HFF-Myc (cell line): ENCODE measurements at regions not wholly inside any gene's neighbourhood (a gene's known extent, or its start where the extent isn't known, plus 50 kb on each side); places are given as distances from the start of the nearest gene placed in this dataset.

Experiments used
- DNase-seq: peaks from one replicate; pipeline ENCODE4 v3.0.0-alpha.2; 2011; ENCODE audit warnings: low read depth; ENCODE audit errors: extremely low read depth
- H3K4me3 ChIP-seq: replicated peaks from 2 replicates; pipeline ENCODE4 v1.5.1; 2011; ENCODE audit warnings: low read depth, mild to moderate bottlenecking, control low read depth, low read length
- CTCF ChIP-seq: IDR thresholded peaks from 2 replicates; pipeline ENCODE4 v1.5.1; 2012; ENCODE audit warnings: mild to moderate bottlenecking, low read depth, low read length, control low read depth; ENCODE audit errors: missing control alignments

GRCh38 chr7:68364886-68365625 lies 1233.2 kb upstream of the AUTS2 start:
- no peak overlapping the region for H3K4me3 ChIP-seq
- TF ChIP-seq CTCF: no peak
- DNase-seq: no peak

GRCh38 chr7:68371985-68372384 lies 1226.3 kb upstream of the AUTS2 start:
- no peak overlapping the region for H3K4me3 ChIP-seq
- TF ChIP-seq CTCF: no peak
- no peak for DNase-seq

GRCh38 chr7:68376131-68376661 lies 1222.1 kb upstream of the AUTS2 start:
- no peak for DNase-seq
- TF ChIP-seq CTCF: no peak
- no peak overlapping the region for H3K4me3 ChIP-seq

GRCh38 chr7:68381731-68382130 lies 1216.5 kb upstream of the AUTS2 start:
- H3K4me3 ChIP-seq: no peak overlapping the region
- DNase-seq: no peak
- TF ChIP-seq CTCF: no peak

GRCh38 chr7:68384581-68384980 lies 1213.7 kb upstream of the AUTS2 start:
- DNase-seq: no peak
- H3K4me3 ChIP-seq: no peak overlapping the region
- no peak for TF ChIP-seq CTCF

- no peak overlapping the region for H3K4me3 ChIP-seq
- DNase-seq: no peak
- no peak for TF ChIP-seq CTCF
Measured at GRCh38 chr7:68393051-68393450, 1205.2 kb upstream of the AUTS2 start.
